Testis (tissue), 2 donors: ENCODE measurements at regions not wholly inside any gene's neighbourhood (a gene's known extent, or its start where the extent isn't known, plus 50 kb on each side); places are given as distances from the start of the nearest gene placed in this dataset.

Experiments
- CTCF ChIP-seq, 3 experiments: fragments of 450-650 bp in 2 of 3; fragments of 200-600 bp in 1 of 3; sonication (generic) in 1 of 3; IDR thresholded peaks; one replicate each; pipeline ENCODE4 v1.5.1; 2016 to 2019; ENCODE audit warnings: antibody characterized with exemption in 3 of 3, mild to moderate bottlenecking in 2 of 3, moderate library complexity in 1 of 3
- POLR2A ChIP-seq: fragments of 450-650 bp; IDR thresholded peaks from one replicate; pipeline ENCODE4 v1.6.1; 2017; ENCODE audit warnings: antibody characterized with exemption, mild to moderate bottlenecking, moderate library complexity

GRCh38 chr9:18149471-18150011 is 324.4 kb upstream of the ADAMTSL1 start:
- TF ChIP-seq POLR2A, result no peak
- no peak for TF ChIP-seq CTCF (IDR thresholded peaks at IDR 0.05)
